ENCODE measurements at regions not wholly inside any gene's neighbourhood (a gene's known extent, or its start where the extent isn't known, plus 50 kb on each side); places are given as distances from the start of the nearest gene placed in this dataset.

DNA sequence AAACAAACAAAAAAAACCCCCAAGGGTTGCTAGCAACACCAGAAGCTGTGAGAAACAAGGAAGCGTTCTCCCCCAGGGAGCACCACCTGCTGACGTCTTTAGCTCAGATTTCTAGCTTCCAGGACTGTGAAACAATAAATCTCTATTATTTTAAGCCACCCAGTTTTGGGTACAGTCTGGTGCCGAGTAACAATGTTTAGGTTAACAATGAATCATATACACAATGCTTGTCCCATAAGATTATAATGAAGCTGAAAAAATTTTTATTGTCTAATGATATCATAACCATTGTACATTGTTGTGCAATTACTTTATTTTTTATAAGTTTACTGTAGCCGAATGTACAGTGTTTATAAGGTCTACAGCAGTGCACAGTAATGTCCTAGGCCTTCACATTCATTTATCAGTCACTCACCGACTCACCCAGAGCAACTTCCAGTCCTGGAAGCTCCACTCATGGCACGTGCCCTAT lies 72.1 kb upstream of the CAB39 start:
- no peak overlapping the region for H3K27ac ChIP-seq (ENCODE audit: low read depth in 2 of 2, low read length in 1 of 2)
- ChIA-PET POLR2A (no interaction called here), CTCF (no interaction called here)

DNA sequence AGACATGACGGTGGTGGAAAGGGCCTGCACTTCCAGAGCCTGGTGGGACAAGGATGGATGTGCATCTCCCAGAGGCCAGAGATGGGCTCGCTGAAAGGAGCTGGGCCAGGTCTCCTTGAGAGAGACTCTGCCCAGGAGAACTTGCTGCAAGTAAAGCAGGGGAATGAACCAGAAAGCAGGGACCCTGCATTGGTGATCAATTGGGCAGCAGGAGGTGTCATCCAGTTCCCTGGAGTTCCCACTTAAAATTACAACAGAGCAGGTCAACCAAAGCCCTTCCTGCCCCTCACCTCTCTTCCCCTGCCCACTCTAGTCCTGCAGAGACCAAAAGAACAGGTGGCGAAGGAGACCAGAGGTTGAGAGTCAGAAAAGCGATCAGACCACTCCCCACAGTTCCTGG lies 69.7 kb upstream of the CAB39 start:
- H3K9me3 ChIP-seq: no peaks in the 10 kb centered on the region
- POLR2A ChIA-PET: no interaction called here
- no peaks in the 10 kb centered on the region for H3K36me3 ChIP-seq (replicated peaks in 1 of 2; ENCODE audit: control insufficient read depth in 1 of 2, insufficient read depth in 2 of 2, low read length in 1 of 2)
- H3K4me2 ChIP-seq: no peak overlapping the region
- H2AFZ ChIP-seq (ENCODE audit: low read depth): no peak overlapping the region
- no peaks in the 10 kb centered on the region for H3K4me1 ChIP-seq (ENCODE audit: control insufficient read depth in 1 of 2, insufficient read depth in 2 of 2, low read depth in 1 of 2, low read length in 1 of 2)
- H3K27ac ChIP-seq (ENCODE audit: low read depth in 2 of 2, low read length in 1 of 2): no peak overlapping the region
- H3K4me3 ChIP-seq (ENCODE audit: low read depth in 2 of 2, low read length in 1 of 2): no peak overlapping the region
- WGBS (ENCODE audit: low lambda C conversion rate): 77% methylated on average over 4 of the region's 4 CpGs
- DNase-seq: no peak
- no peaks in the 10 kb centered on the region for H3F3A ChIP-seq (replicated peaks; ENCODE audit: insufficient read depth)
- H4K20me1 ChIP-seq (ENCODE audit: insufficient read depth): no peaks in the 10 kb centered on the region
- CTCF ChIA-PET: no interaction called here
- no peaks in the 10 kb centered on the region for H3K9me2 ChIP-seq
- H3K27me3 ChIP-seq (ENCODE audit: insufficient read depth): no peaks in the 10 kb centered on the region
- H3K79me2 ChIP-seq (ENCODE audit: insufficient read depth): no peaks in the 10 kb centered on the region
- TF ChIP-seq EZH2phosphoT487 (IDR thresholded peaks at IDR 0.05; ENCODE audit: borderline replicate concordance, low read depth) (no peak), MXI1 (IDR thresholded peaks at IDR 0.05; ENCODE audit: low read depth, low read length) (no peak), EP300 (IDR thresholded peaks at IDR 0.05; ENCODE audit: borderline replicate concordance in 1 of 2, low read depth in 1 of 2, low read length in 1 of 2) (no peak), FOXM1 (IDR thresholded peaks at IDR 0.05; ENCODE audit: low read depth) (no peak), RCOR1 (IDR thresholded peaks at IDR 0.05; ENCODE audit: low read length) (no peak), RFX5 (IDR thresholded peaks at IDR 0.05; ENCODE audit: low read length) (no peak), GATA2 (CRISPR knock-in tag; IDR thresholded peaks at IDR 0.05) (no peak), TAF1 (IDR thresholded peaks at IDR 0.05; ENCODE audit: borderline replicate concordance, low read depth, low read length) (no peak), POLR2AphosphoS5 (IDR thresholded peaks at IDR 0.05; ENCODE audit: low read depth, low read length) (no peak)
- TF ChIP-seq, protein P1, sequence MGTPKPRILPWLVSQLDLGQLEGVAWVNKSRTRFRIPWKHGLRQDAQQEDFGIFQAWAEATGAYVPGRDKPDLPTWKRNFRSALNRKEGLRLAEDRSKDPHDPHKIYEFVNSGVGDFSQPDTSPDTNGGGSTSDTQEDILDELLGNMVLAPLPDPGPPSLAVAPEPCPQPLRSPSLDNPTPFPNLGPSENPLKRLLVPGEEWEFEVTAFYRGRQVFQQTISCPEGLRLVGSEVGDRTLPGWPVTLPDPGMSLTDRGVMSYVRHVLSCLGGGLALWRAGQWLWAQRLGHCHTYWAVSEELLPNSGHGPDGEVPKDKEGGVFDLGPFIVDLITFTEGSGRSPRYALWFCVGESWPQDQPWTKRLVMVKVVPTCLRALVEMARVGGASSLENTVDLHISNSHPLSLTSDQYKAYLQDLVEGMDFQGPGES (IDR thresholded peaks at IDR 0.05; ENCODE audit: low read depth, low read length): no peak
- TF ChIP-seq, protein P2, sequence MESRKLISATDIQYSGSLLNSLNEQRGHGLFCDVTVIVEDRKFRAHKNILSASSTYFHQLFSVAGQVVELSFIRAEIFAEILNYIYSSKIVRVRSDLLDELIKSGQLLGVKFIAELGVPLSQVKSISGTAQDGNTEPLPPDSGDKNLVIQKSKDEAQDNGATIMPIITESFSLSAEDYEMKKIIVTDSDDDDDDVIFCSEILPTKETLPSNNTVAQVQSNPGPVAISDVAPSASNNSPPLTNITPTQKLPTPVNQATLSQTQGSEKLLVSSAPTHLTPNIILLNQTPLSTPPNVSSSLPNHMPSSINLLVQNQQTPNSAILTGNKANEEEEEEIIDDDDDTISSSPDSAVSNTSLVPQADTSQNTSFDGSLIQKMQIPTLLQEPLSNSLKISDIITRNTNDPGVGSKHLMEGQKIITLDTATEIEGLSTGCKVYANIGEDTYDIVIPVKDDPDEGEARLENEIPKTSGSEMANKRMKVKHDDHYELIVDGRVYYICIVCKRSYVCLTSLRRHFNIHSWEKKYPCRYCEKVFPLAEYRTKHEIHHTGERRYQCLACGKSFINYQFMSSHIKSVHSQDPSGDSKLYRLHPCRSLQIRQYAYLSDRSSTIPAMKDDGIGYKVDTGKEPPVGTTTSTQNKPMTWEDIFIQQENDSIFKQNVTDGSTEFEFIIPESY (IDR thresholded peaks at IDR 0.05; ENCODE audit: borderline replicate concordance, low read depth): no peak
- TF ChIP-seq, protein P3, sequence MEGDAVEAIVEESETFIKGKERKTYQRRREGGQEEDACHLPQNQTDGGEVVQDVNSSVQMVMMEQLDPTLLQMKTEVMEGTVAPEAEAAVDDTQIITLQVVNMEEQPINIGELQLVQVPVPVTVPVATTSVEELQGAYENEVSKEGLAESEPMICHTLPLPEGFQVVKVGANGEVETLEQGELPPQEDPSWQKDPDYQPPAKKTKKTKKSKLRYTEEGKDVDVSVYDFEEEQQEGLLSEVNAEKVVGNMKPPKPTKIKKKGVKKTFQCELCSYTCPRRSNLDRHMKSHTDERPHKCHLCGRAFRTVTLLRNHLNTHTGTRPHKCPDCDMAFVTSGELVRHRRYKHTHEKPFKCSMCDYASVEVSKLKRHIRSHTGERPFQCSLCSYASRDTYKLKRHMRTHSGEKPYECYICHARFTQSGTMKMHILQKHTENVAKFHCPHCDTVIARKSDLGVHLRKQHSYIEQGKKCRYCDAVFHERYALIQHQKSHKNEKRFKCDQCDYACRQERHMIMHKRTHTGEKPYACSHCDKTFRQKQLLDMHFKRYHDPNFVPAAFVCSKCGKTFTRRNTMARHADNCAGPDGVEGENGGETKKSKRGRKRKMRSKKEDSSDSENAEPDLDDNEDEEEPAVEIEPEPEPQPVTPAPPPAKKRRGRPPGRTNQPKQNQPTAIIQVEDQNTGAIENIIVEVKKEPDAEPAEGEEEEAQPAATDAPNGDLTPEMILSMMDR (IDR thresholded peaks at IDR 0.05): no peak
- no peak overlapping the region for H3K9ac ChIP-seq

More for the DNA sequence above, 72.1 kb upstream of the CAB39 start:
- H4K20me1 ChIP-seq (ENCODE audit: insufficient read depth): no peaks in the 10 kb centered on the region
- H3K79me2 ChIP-seq (ENCODE audit: insufficient read depth): no peaks in the 10 kb centered on the region
- no peaks in the 10 kb centered on the region for H3K27me3 ChIP-seq (ENCODE audit: insufficient read depth)
- no peak overlapping the region for H2AFZ ChIP-seq (ENCODE audit: low read depth)
- no peak for DNase-seq
- no peaks in the 10 kb centered on the region for H3K9me2 ChIP-seq
- no peak overlapping the region for H3K9ac ChIP-seq
- TF ChIP-seq TEAD4 (IDR thresholded peaks at IDR 0.05; ENCODE audit: borderline replicate concordance, insufficient read depth): no peak
- TF ChIP-seq, protein P4, sequence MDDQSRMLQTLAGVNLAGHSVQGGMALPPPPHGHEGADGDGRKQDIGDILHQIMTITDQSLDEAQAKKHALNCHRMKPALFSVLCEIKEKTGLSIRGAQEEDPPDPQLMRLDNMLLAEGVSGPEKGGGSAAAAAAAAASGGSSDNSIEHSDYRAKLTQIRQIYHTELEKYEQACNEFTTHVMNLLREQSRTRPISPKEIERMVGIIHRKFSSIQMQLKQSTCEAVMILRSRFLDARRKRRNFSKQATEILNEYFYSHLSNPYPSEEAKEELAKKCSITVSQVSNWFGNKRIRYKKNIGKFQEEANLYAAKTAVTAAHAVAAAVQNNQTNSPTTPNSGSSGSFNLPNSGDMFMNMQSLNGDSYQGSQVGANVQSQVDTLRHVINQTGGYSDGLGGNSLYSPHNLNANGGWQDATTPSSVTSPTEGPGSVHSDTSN (IDR thresholded peaks at IDR 0.05): no peak
- TF ChIP-seq GATA2 (CRISPR knock-in tag; IDR thresholded peaks at IDR 0.05): no peak
- no peak for TF ChIP-seq NRF1 (IDR thresholded peaks at IDR 0.05; ENCODE audit: low read depth, low read length)
- TF ChIP-seq SIN3A (IDR thresholded peaks at IDR 0.05; ENCODE audit: borderline replicate concordance, low read depth, low read length): no peak
- TF ChIP-seq, protein P5, sequence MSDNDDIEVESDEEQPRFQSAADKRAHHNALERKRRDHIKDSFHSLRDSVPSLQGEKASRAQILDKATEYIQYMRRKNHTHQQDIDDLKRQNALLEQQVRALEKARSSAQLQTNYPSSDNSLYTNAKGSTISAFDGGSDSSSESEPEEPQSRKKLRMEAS (IDR thresholded peaks at IDR 0.05; ENCODE audit: low read depth): no peak
- TF ChIP-seq RXRA (IDR thresholded peaks at IDR 0.05; ENCODE audit: borderline replicate concordance, low read depth): no peak
- TF ChIP-seq SMC3 (IDR thresholded peaks at IDR 0.05; ENCODE audit: low read depth, low read length): no peak
- no peaks in the 10 kb centered on the region for H3K4me1 ChIP-seq (ENCODE audit: control insufficient read depth in 1 of 2, insufficient read depth in 2 of 2, low read depth in 1 of 2, low read length in 1 of 2)
- H3F3A ChIP-seq (replicated peaks; ENCODE audit: insufficient read depth): no peaks in the 10 kb centered on the region
- H3K36me3 ChIP-seq (replicated peaks in 1 of 2; ENCODE audit: control insufficient read depth in 1 of 2, insufficient read depth in 2 of 2, low read length in 1 of 2): no peaks in the 10 kb centered on the region
- 83% methylated on average over 6 of the region's 6 CpGs for WGBS (ENCODE audit: low lambda C conversion rate)
- no peak overlapping the region for H3K4me3 ChIP-seq (ENCODE audit: low read depth in 2 of 2, low read length in 1 of 2)
- H3K9me3 ChIP-seq: no peaks in the 10 kb centered on the region
- no peak overlapping the region for H3K4me2 ChIP-seq
